ENCODE measurements at regions not wholly inside any gene's neighbourhood (a gene's known extent, or its start where the extent isn't known, plus 50 kb on each side); places are given as distances from the start of the nearest gene placed in this dataset.
"Not testable (repeated sequence)": the region's sequence is repeated elsewhere in the genome, so short reads cannot be mapped to it uniquely, and the experiment has no call there.

- not testable (repeated sequence) for TF ChIP-seq EZH2 (IDR thresholded peaks at IDR 0.05; ENCODE audit: insufficient read depth, poor library complexity, severe bottlenecking); EZH2phosphoT487 (IDR thresholded peaks at IDR 0.05; ENCODE audit: insufficient read depth, low read depth)
Observed at GRCh38 chr2:87559001-87559400, 188.9 kb upstream of the PLGLB2 start.
